A549 (cell line): ENCODE measurements at regions not wholly inside any gene's neighbourhood (a gene's known extent, or its start where the extent isn't known, plus 50 kb on each side); places are given as distances from the start of the nearest gene placed in this dataset.

Experiments
- CBX2 ChIP-seq: fragments of 200-600 bp; sonication (generic); IDR thresholded peaks from 2 replicates; pipeline ENCODE4 v1.6.1; 2016; ENCODE audit warnings: low read depth, mild to moderate bottlenecking, borderline replicate concordance
- EP300 ChIP-seq, 2 experiments: fragments of >200 bp; sonication (Bioruptor Twin); formaldehyde crosslinking; IDR thresholded peaks; 2 replicates in 1 of 2; 3 replicates in 1 of 2; pipeline ENCODE4 v1.6.1; 2016 to 2017
- JUNB ChIP-seq: fragments of >200 bp; sonication (Bioruptor Twin); formaldehyde crosslinking; IDR thresholded peaks from 2 replicates; pipeline ENCODE4 v1.6.1; 2016
- POLR2A ChIP-seq: IDR thresholded peaks from 2 replicates; pipeline ENCODE4 v1.6.1; 2012; ENCODE audit warnings: mild to moderate bottlenecking, low read length
- TFCP2L1 ChIP-seq: fragments of 250-450 bp; sonication (Bioruptor Pico); IDR thresholded peaks from 2 replicates; pipeline ENCODE4 v1.5.0; 2021; ENCODE audit warnings: mild to moderate bottlenecking
- TP53 ChIP-seq: fragments of 250-450 bp; sonication (Bioruptor Pico); IDR thresholded peaks from 2 replicates; pipeline ENCODE4 v1.5.0; 2021; ENCODE audit warnings: mild to moderate bottlenecking, moderate library complexity
- TF ChIP-seq, protein P1 (sequence below): fragments of >200 bp; sonication (Bioruptor Twin); formaldehyde crosslinking; IDR thresholded peaks from 3 replicates; pipeline ENCODE4 v1.5.1; 2016
- TF ChIP-seq, protein P2 (sequence below): fragments of 200-600 bp; sonication (generic); IDR thresholded peaks from 2 replicates; pipeline ENCODE4 v1.6.1; 2016; ENCODE audit warnings: antibody characterized with exemption, mild to moderate bottlenecking, moderate library complexity
- TF ChIP-seq, protein P3 (sequence below): fragments of 150-350 bp; IDR thresholded peaks from 2 replicates; pipeline ENCODE4 v1.6.1; 2014; ENCODE audit warnings: low read depth, mild to moderate bottlenecking, low read length

DNA sequence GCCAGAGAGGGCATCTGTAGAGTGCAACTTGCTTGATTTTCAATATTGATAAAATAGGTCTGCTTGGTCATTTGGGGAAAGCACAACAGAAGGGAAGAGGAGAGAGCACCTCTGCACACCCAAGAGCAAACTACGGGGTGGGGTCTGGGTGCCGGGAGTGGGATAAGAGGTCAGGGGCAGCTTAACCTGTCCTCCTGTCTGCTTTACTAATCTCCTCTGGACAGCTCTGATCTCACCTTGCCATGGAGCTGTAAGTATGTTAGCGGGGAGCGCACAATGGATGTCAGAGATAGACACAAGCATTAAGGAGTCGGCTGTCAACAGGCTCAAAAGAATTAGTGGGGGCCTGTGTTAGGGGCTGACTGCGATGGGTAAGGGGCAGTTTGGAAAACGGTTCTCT lies 328.7 kb downstream of the CYRIA start:
- TF ChIP-seq CBX2 (no peak), TFCP2L1 (CRISPR knock-in tag) (no peak), TP53 (CRISPR knock-in tag) (no peak), POLR2A (no peak), EP300 (IDR thresholded peaks at IDR 0.05) (no peak), JUNB (no peak)
- TF ChIP-seq, protein P1, sequence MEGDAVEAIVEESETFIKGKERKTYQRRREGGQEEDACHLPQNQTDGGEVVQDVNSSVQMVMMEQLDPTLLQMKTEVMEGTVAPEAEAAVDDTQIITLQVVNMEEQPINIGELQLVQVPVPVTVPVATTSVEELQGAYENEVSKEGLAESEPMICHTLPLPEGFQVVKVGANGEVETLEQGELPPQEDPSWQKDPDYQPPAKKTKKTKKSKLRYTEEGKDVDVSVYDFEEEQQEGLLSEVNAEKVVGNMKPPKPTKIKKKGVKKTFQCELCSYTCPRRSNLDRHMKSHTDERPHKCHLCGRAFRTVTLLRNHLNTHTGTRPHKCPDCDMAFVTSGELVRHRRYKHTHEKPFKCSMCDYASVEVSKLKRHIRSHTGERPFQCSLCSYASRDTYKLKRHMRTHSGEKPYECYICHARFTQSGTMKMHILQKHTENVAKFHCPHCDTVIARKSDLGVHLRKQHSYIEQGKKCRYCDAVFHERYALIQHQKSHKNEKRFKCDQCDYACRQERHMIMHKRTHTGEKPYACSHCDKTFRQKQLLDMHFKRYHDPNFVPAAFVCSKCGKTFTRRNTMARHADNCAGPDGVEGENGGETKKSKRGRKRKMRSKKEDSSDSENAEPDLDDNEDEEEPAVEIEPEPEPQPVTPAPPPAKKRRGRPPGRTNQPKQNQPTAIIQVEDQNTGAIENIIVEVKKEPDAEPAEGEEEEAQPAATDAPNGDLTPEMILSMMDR: no peak
- TF ChIP-seq, protein P2, sequence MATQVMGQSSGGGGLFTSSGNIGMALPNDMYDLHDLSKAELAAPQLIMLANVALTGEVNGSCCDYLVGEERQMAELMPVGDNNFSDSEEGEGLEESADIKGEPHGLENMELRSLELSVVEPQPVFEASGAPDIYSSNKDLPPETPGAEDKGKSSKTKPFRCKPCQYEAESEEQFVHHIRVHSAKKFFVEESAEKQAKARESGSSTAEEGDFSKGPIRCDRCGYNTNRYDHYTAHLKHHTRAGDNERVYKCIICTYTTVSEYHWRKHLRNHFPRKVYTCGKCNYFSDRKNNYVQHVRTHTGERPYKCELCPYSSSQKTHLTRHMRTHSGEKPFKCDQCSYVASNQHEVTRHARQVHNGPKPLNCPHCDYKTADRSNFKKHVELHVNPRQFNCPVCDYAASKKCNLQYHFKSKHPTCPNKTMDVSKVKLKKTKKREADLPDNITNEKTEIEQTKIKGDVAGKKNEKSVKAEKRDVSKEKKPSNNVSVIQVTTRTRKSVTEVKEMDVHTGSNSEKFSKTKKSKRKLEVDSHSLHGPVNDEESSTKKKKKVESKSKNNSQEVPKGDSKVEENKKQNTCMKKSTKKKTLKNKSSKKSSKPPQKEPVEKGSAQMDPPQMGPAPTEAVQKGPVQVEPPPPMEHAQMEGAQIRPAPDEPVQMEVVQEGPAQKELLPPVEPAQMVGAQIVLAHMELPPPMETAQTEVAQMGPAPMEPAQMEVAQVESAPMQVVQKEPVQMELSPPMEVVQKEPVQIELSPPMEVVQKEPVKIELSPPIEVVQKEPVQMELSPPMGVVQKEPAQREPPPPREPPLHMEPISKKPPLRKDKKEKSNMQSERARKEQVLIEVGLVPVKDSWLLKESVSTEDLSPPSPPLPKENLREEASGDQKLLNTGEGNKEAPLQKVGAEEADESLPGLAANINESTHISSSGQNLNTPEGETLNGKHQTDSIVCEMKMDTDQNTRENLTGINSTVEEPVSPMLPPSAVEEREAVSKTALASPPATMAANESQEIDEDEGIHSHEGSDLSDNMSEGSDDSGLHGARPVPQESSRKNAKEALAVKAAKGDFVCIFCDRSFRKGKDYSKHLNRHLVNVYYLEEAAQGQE: no peak
- TF ChIP-seq, protein P3, sequence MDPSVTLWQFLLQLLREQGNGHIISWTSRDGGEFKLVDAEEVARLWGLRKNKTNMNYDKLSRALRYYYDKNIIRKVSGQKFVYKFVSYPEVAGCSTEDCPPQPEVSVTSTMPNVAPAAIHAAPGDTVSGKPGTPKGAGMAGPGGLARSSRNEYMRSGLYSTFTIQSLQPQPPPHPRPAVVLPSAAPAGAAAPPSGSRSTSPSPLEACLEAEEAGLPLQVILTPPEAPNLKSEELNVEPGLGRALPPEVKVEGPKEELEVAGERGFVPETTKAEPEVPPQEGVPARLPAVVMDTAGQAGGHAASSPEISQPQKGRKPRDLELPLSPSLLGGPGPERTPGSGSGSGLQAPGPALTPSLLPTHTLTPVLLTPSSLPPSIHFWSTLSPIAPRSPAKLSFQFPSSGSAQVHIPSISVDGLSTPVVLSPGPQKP: no peak
